ENCODE measurements at regions not wholly inside any gene's neighbourhood (a gene's known extent, or its start where the extent isn't known, plus 50 kb on each side); places are given as distances from the start of the nearest gene placed in this dataset.

GRCh38 chr20:22678678-22679077 is 94.3 kb upstream of the FOXA2 start:
- Histone ChIP-seq H3K79me2 (ENCODE audit: control insufficient read depth, insufficient read depth, low read length) (no peaks in the 10 kb centered on the region), H3K4me3 (ENCODE audit: control extremely low read depth in 1 of 5, extremely low read depth in 1 of 5, insufficient read depth in 1 of 5, low read depth in 2 of 5, low read length in 4 of 5) (no peak overlapping the region), H3K36me3 (replicated peaks in 1 of 2; ENCODE audit: control extremely low read depth in 1 of 2, control insufficient read depth in 1 of 2, extremely low read depth in 1 of 2, insufficient read depth in 2 of 2, low read length in 1 of 2) (no peaks in the 10 kb centered on the region), H3K27me3 (replicated peaks in 1 of 4; ENCODE audit: control extremely low read depth in 1 of 4, control insufficient read depth in 3 of 4, insufficient read depth in 4 of 4, low read length in 3 of 4) (no peaks in the 10 kb centered on the region), H3K9ac (ENCODE audit: low read length) (no peak overlapping the region), H2AFZ (ENCODE audit: insufficient read depth, low read depth, low read length, poor library complexity, severe bottlenecking) (no peak overlapping the region), H3K4me1 (ENCODE audit: control insufficient read depth in 2 of 2, insufficient read depth in 2 of 2, low read length in 2 of 2) (no peaks in the 10 kb centered on the region), H3K4me2 (replicated peaks; ENCODE audit: low read depth, low read length, poor library complexity, severe bottlenecking) (no peak overlapping the region), H3K27ac (ENCODE audit: low read length in 2 of 2) (no peak overlapping the region), H4K20me1 (ENCODE audit: control insufficient read depth, insufficient read depth, low read length, poor library complexity, severe bottlenecking) (no peaks in the 10 kb centered on the region), H3K9me3 (ENCODE audit: control extremely low read depth in 1 of 3, control insufficient read depth in 2 of 3, insufficient read depth in 1 of 3, low read length in 2 of 3) (peaks cover 0 to 4% (median 0%) of the 10 kb centered on the region in 3 donors)
- CTCF ChIA-PET, result interaction anchor here (2.0 kb wide), 1 partner anchor 13 kb away, joined by 6 read pairs; no protein-coding TSS in a partner anchor
- DNase-seq, result no peak
- H3K27ac Mint-ChIP-seq, result no peak overlapping the region
- no peaks in the 10 kb centered on the region for H3K27me3 Mint-ChIP-seq
- TF ChIP-seq CTCF (IDR thresholded peaks at IDR 0.05) (no peak), EZH2 (IDR thresholded peaks at IDR 0.05; ENCODE audit: borderline replicate concordance, insufficient read depth, low read depth, low read length, poor library complexity, severe bottlenecking) (no peak)
- intact Hi-C loops (cut with micrococcal nuclease), result no loop called here
- H3K9me3 Mint-ChIP-seq (ENCODE audit: insufficient read depth), result no peaks in the 10 kb centered on the region
- no peak for ATAC-seq (ENCODE audit: low read depth)
- H3K4me3 Mint-ChIP-seq, result no peak overlapping the region
- WGBS (ENCODE audit: insufficient coverage), result 72% methylated on average over 2 of the region's 2 CpGs
- POLR2A ChIA-PET, result no interaction called here
- peaks cover 5% of the 10 kb centered on the region for H3K4me1 Mint-ChIP-seq

DNA sequence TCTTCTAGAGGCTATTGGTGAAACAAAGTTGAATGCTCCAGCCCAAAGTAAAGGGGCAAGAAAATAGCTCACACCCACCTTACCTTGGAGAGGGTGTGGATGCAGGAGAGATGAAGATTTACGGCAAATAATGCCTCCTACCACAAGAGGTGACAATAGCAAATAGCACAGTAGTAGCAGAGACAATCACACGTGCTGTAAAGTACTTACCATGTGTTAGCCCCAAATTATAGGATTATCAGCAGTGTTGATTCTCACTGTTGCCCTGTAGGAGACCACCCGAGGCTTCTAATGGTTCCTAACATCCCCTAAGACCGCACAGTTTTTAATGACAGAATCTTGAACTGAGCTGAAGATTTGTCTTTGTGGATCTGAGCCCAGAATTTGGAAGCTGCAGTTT is 94.8 kb upstream of the FOXA2 start:
- Histone ChIP-seq H4K20me1 (ENCODE audit: control insufficient read depth, insufficient read depth, low read length, poor library complexity, severe bottlenecking) (no peaks in the 10 kb centered on the region), H3K79me2 (ENCODE audit: control insufficient read depth, insufficient read depth, low read length) (no peaks in the 10 kb centered on the region), H2AFZ (ENCODE audit: insufficient read depth, low read depth, low read length, poor library complexity, severe bottlenecking) (no peak overlapping the region), H3K27me3 (replicated peaks in 1 of 4; ENCODE audit: control extremely low read depth in 1 of 4, control insufficient read depth in 3 of 4, insufficient read depth in 4 of 4, low read length in 3 of 4) (peaks cover 0 to 2% (median 0%) of the 10 kb centered on the region in 4 experiments), H3K9ac (ENCODE audit: low read length) (no peak overlapping the region), H3K4me3 (ENCODE audit: control extremely low read depth in 1 of 5, extremely low read depth in 1 of 5, insufficient read depth in 1 of 5, low read depth in 2 of 5, low read length in 4 of 5) (no peak overlapping the region), H3K27ac (ENCODE audit: low read length in 2 of 2) (no peak overlapping the region), H3K4me2 (replicated peaks; ENCODE audit: low read depth, low read length, poor library complexity, severe bottlenecking) (no peak overlapping the region), H3K9me3 (ENCODE audit: control extremely low read depth in 1 of 3, control insufficient read depth in 2 of 3, insufficient read depth in 1 of 3, low read length in 2 of 3) (peaks cover 0 to 4% (median 0%) of the 10 kb centered on the region in 3 donors), H3K36me3 (replicated peaks in 1 of 2; ENCODE audit: control extremely low read depth in 1 of 2, control insufficient read depth in 1 of 2, extremely low read depth in 1 of 2, insufficient read depth in 2 of 2, low read length in 1 of 2) (no peaks in the 10 kb centered on the region), H3K4me1 (ENCODE audit: control insufficient read depth in 2 of 2, insufficient read depth in 2 of 2, low read length in 2 of 2) (peaks cover under 1 to 2% of the 10 kb centered on the region in 2 donors)
- WGBS (ENCODE audit: insufficient coverage), result 94% methylated on average over 3 of the region's 4 CpGs
- intact Hi-C loops (cut with micrococcal nuclease), result no loop called here
- ATAC-seq (ENCODE audit: low read depth) (no peak), DNase-seq (no peak)
- H3K27ac Mint-ChIP-seq, result no peak overlapping the region
- H3K27me3 Mint-ChIP-seq, result no peaks in the 10 kb centered on the region
- ChIA-PET POLR2A (no interaction called here), CTCF (interaction anchor here (2.0 kb wide), 1 partner anchor 12 kb away, joined by 6 read pairs; no protein-coding TSS in a partner anchor)
- TF ChIP-seq CTCF (IDR thresholded peaks at IDR 0.05), result no peak
- no peak for TF ChIP-seq EZH2 (IDR thresholded peaks at IDR 0.05; ENCODE audit: borderline replicate concordance, insufficient read depth, low read depth, low read length, poor library complexity, severe bottlenecking)
- no peaks in the 10 kb centered on the region for H3K9me3 Mint-ChIP-seq (ENCODE audit: insufficient read depth)
- peaks cover 5% of the 10 kb centered on the region for H3K4me1 Mint-ChIP-seq
- no peak overlapping the region for H3K4me3 Mint-ChIP-seq
